Skeletal muscle satellite cell (primary cell): ENCODE measurements at regions not wholly inside any gene's neighbourhood (a gene's known extent, or its start where the extent isn't known, plus 50 kb on each side); places are given as distances from the start of the nearest gene placed in this dataset.

Source experiments
- H3K27me3 ChIP-seq: 2 replicates; pipeline ENCODE4 v1.7.0; 2013; ENCODE audit warnings: low read length; ENCODE audit not compliant: control insufficient read depth, insufficient read depth
- H3K36me3 ChIP-seq: 2 replicates; pipeline ENCODE4 v1.7.0; 2013; ENCODE audit warnings: mild to moderate bottlenecking, control low read depth, low read length; ENCODE audit not compliant: insufficient read depth
- H3K4me1 ChIP-seq: 2 replicates; pipeline ENCODE4 v1.7.0; 2013; ENCODE audit warnings: low read length; ENCODE audit not compliant: control insufficient read depth, insufficient read depth
- H3K4me2 ChIP-seq: 2 replicates; pipeline ENCODE4 v1.7.0; 2013; ENCODE audit warnings: mild to moderate bottlenecking, low read length
- H3K4me3 ChIP-seq: 2 replicates; pipeline ENCODE4 v1.7.0; 2013; ENCODE audit warnings: low read length
- H3K9ac ChIP-seq: 2 replicates; pipeline ENCODE4 v1.7.0; 2013; ENCODE audit warnings: mild to moderate bottlenecking, low read depth, low read length, moderate library complexity
- H3K9me3 ChIP-seq: replicated peaks from 2 replicates; pipeline ENCODE4 v1.7.0; 2013; ENCODE audit warnings: mild to moderate bottlenecking, control low read depth, low read length

DNA sequence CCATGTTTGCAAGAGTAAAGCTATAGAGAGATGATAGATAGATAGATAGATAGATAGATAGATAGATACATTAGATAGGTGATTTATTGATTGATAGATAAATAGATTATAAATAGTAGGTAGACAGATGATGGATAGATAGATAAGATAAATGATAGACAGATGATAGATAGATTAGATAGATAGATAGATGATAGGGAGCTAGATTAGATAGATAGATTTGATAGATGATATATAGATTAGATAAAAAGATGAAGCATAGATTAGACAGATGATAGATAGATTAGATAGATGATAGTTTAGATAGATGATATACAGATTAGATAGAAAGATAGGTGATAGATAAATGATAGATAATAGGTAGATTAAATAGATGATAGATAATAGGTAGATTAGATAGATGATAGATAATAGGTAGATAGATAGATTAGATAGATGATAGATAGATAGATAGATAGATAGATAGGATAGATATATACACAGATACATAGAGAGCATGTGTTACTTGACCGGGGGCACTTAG is 243.3 kb upstream of the FOXK1 start:
- H3K4me2 ChIP-seq, result no peak overlapping the region
- H3K27me3 ChIP-seq, result no peaks in the 10 kb centered on the region
- no peaks in the 10 kb centered on the region for H3K4me1 ChIP-seq
- no peak overlapping the region for H3K4me3 ChIP-seq
- H3K9me3 ChIP-seq, result peaks cover 8% of the 10 kb centered on the region
- H3K36me3 ChIP-seq, result no peaks in the 10 kb centered on the region
- no peak overlapping the region for H3K9ac ChIP-seq

DNA sequence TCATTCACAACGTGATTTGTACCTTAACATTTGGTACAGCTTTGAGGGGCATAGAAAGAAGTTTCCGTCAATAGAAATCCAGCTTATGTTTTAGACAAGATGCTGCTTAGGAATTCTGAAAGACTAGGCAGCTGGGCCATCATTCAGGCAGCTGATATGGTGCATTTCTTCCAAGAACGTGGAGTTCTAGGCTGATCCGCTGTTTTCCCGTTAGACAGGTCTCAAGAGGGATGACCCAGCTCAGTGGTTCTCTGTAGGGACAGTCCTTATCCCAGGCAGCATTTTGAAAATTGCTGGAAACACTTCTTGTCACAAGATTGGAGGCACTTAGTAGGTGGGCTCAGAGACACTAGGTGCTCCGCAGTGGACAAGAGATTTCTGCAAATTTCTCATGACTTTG is 242.7 kb upstream of the FOXK1 start:
- no peaks in the 10 kb centered on the region for H3K36me3 ChIP-seq
- H3K27me3 ChIP-seq, result no peaks in the 10 kb centered on the region
- H3K4me3 ChIP-seq, result no peak overlapping the region
- H3K9ac ChIP-seq, result no peak overlapping the region
- H3K4me1 ChIP-seq, result no peaks in the 10 kb centered on the region
- no peak overlapping the region for H3K4me2 ChIP-seq
- H3K9me3 ChIP-seq, result peaks cover 3% of the 10 kb centered on the region

DNA sequence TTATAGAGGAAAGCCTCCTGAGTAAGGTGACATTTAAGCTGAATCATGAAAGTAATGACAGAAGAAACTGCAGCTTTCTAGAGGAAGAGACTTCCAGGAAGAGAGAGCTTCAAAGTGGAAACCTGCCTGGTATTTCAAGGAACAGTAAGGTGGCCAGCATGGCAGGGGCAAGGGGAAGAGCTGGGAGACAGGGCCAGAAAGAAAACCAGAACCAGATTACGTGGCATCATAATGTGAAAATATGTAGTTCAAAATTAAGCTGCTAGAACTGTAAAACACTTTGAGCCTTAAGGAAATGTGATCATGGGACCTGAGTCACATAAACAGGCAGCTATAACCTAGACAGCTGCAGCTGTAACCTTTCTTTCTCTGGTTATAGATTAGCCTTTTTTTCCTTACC is 238.0 kb upstream of the FOXK1 start:
- no peak overlapping the region for H3K9ac ChIP-seq
- H3K27me3 ChIP-seq, result no peaks in the 10 kb centered on the region
- no peaks in the 10 kb centered on the region for H3K4me1 ChIP-seq
- no peak overlapping the region for H3K4me2 ChIP-seq
- peaks cover 5% of the 10 kb centered on the region for H3K9me3 ChIP-seq
- H3K4me3 ChIP-seq, result no peak overlapping the region
- no peaks in the 10 kb centered on the region for H3K36me3 ChIP-seq

GRCh38 chr7:4445777-4446176 is 236.3 kb upstream of the FOXK1 start:
- H3K9me3 ChIP-seq, result peaks cover 5% of the 10 kb centered on the region
- H3K4me1 ChIP-seq, result no peaks in the 10 kb centered on the region
- H3K36me3 ChIP-seq, result no peaks in the 10 kb centered on the region
- no peaks in the 10 kb centered on the region for H3K27me3 ChIP-seq
- no peak overlapping the region for H3K4me3 ChIP-seq
- H3K9ac ChIP-seq, result no peak overlapping the region
- H3K4me2 ChIP-seq, result no peak overlapping the region

GRCh38 chr7:4449263-4449662 is 232.8 kb upstream of the FOXK1 start:
- no peaks in the 10 kb centered on the region for H3K36me3 ChIP-seq
- no peaks in the 10 kb centered on the region for H3K27me3 ChIP-seq
- no peaks in the 10 kb centered on the region for H3K4me1 ChIP-seq
- H3K4me2 ChIP-seq, result no peak overlapping the region
- peaks cover 5% of the 10 kb centered on the region for H3K9me3 ChIP-seq
- H3K9ac ChIP-seq, result no peak overlapping the region
- H3K4me3 ChIP-seq, result no peak overlapping the region

- no peak overlapping the region for H3K4me3 ChIP-seq
- no peaks in the 10 kb centered on the region for H3K27me3 ChIP-seq
- no peak overlapping the region for H3K4me2 ChIP-seq
- H3K4me1 ChIP-seq, result no peaks in the 10 kb centered on the region
- peaks cover 5% of the 10 kb centered on the region for H3K9me3 ChIP-seq
- H3K9ac ChIP-seq, result no peak overlapping the region
- H3K36me3 ChIP-seq, result no peaks in the 10 kb centered on the region
These were observed 231.6 kb upstream of the FOXK1 start for GRCh38 chr7:4450483-4450882.

GRCh38 chr7:4460597-4460996 is 221.5 kb upstream of the FOXK1 start:
- Histone ChIP-seq H3K36me3 (no peaks in the 10 kb centered on the region), H3K9ac (no peak overlapping the region), H3K9me3 (no peaks in the 10 kb centered on the region), H3K4me2 (no peak overlapping the region), H3K4me1 (no peaks in the 10 kb centered on the region), H3K27me3 (no peaks in the 10 kb centered on the region), H3K4me3 (no peak overlapping the region)

GRCh38 chr7:4461531-4461930 is 220.6 kb upstream of the FOXK1 start:
- Histone ChIP-seq H3K9ac (no peak overlapping the region), H3K4me1 (no peaks in the 10 kb centered on the region), H3K36me3 (no peaks in the 10 kb centered on the region), H3K27me3 (no peaks in the 10 kb centered on the region), H3K9me3 (no peaks in the 10 kb centered on the region), H3K4me3 (no peak overlapping the region), H3K4me2 (no peak overlapping the region)

DNA sequence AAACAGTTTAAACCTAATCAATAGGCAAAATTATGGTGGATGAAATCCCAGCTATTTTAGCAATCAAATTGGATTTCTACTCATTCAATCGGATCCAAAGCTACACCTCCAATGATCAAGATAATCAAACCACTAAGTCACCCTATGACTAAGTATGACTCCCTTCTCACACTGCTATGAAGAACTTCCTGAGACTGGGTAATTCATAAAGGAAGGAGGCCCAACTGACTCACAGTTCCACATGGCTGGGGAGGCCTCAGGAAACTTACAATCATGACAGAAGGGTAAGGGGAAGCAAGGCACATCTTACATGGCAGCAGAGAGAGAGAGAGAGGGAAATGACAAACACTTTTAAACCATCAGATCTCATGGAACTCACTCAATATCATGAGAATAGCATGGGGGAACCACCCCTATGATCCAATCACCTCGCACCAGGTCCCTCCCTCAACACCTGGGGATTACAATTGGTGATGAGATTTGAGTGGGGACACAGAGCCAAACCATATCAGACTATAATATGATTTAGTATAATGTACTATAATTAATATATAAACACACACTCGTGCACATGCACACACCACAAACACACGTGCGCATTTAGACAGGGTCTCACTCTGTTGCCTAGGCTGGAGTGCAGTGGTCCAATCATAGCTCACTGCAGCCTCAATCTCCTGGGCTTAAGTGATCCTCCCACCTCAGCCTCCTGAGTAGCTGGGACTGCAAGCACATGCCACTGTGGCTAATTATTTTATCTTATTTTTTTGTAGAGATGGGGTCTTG is 213.6 kb upstream of the FOXK1 start:
- H3K4me1 ChIP-seq, result no peaks in the 10 kb centered on the region
- H3K9ac ChIP-seq, result no peak overlapping the region
- H3K9me3 ChIP-seq, result no peaks in the 10 kb centered on the region
- H3K4me3 ChIP-seq, result no peak overlapping the region
- no peak overlapping the region for H3K4me2 ChIP-seq
- H3K27me3 ChIP-seq, result no peaks in the 10 kb centered on the region
- H3K36me3 ChIP-seq, result no peaks in the 10 kb centered on the region

DNA sequence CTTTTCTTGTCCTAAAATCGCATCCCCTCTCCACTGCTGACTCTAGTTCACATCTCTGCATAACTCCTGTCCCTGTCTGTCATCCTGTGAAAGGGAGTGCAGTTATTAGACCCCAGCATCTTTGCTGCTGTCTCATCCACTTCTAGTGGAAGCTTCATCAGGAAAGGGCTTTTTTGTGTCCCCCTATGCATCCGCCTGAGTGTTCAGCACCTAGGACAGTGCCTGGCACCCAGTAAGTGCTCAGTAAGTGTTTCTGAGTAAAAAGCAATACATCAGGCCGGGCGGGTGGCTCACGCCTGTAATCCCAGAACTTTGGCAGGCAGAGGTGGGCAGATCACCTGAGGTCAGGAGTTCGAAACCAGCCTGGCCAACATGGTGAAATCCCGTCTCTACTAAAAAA is 211.8 kb upstream of the FOXK1 start:
- Histone ChIP-seq H3K4me1 (no peaks in the 10 kb centered on the region), H3K27me3 (no peaks in the 10 kb centered on the region), H3K9me3 (no peaks in the 10 kb centered on the region), H3K36me3 (no peaks in the 10 kb centered on the region), H3K4me2 (no peak overlapping the region), H3K9ac (no peak overlapping the region), H3K4me3 (no peak overlapping the region)

GRCh38 chr7:4472728-4473127 is 209.4 kb upstream of the FOXK1 start:
- Histone ChIP-seq H3K4me2 (no peak overlapping the region), H3K36me3 (no peaks in the 10 kb centered on the region)

DNA sequence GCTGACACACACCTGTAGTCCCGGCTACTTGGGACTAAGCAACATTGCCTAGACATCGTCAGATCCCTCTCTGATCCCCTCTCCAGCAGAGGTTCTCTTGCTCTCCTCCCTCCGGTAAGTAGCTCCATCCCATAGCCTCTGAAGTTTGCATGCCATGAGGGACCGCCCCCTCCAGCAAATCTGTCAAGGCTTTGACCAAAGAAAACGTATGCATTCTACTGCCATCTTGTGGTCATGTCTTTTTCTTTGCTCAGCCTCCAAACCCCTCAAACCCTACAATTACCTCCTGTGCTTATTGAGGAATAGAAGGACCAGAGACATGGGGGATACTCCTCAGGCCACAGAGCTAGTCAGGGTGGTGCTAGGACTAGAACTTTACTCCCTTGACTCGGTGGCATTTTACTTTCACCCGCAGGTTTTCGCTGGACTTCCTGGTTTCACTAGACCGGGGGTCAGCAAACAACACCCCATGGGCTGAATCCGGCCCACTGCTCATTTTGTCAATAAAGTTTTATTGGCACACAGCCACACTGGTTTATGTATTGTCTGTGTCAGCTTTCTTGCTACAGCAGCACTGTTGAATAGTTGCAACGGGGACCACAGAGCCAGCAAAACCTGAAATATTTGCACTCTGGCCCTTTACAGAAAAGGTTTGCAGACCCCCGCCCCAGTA is 202.6 kb upstream of the FOXK1 start:
- Histone ChIP-seq H3K4me3 (no peak overlapping the region), H3K9me3 (no peaks in the 10 kb centered on the region), H3K36me3 (no peaks in the 10 kb centered on the region), H3K9ac (no peak overlapping the region), H3K27me3 (no peaks in the 10 kb centered on the region), H3K4me1 (no peaks in the 10 kb centered on the region), H3K4me2 (no peak overlapping the region)

More at GRCh38 chr7:4472728-4473127, 209.4 kb upstream of the FOXK1 start:
- H3K9ac ChIP-seq, result no peak overlapping the region
- no peaks in the 10 kb centered on the region for H3K9me3 ChIP-seq
- no peaks in the 10 kb centered on the region for H3K27me3 ChIP-seq
- no peaks in the 10 kb centered on the region for H3K4me1 ChIP-seq
- no peak overlapping the region for H3K4me3 ChIP-seq
